ENCODE measurements at regions not wholly inside any gene's neighbourhood (a gene's known extent, or its start where the extent isn't known, plus 50 kb on each side); places are given as distances from the start of the nearest gene placed in this dataset.
"Not testable (repeated sequence)": the region's sequence is repeated elsewhere in the genome, so short reads cannot be mapped to it uniquely, and the experiment has no call there.

DNA sequence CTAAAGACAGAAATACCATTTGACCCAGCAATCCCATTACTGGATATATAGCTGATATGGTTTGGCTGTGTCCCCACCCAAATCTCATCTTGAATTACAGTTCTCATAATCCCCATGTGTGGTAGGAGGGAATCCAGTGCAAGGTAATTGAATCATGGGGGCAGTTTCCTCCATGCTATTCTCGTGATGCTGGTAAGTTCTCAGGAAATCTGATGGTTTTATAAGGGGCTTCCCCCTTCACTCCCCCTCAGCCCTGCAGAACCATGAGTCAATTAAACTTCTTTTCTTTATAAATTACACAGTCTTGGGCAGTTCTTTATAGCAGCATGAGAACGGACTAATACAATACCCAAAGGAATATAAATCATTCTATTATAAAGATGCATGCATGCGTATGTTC, 184.6 kb upstream of the NR3C1 start:
- TF ChIP-seq, protein P1, sequence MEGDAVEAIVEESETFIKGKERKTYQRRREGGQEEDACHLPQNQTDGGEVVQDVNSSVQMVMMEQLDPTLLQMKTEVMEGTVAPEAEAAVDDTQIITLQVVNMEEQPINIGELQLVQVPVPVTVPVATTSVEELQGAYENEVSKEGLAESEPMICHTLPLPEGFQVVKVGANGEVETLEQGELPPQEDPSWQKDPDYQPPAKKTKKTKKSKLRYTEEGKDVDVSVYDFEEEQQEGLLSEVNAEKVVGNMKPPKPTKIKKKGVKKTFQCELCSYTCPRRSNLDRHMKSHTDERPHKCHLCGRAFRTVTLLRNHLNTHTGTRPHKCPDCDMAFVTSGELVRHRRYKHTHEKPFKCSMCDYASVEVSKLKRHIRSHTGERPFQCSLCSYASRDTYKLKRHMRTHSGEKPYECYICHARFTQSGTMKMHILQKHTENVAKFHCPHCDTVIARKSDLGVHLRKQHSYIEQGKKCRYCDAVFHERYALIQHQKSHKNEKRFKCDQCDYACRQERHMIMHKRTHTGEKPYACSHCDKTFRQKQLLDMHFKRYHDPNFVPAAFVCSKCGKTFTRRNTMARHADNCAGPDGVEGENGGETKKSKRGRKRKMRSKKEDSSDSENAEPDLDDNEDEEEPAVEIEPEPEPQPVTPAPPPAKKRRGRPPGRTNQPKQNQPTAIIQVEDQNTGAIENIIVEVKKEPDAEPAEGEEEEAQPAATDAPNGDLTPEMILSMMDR (IDR thresholded peaks at IDR 0.05; ENCODE audit: low read depth, low read length, poor library complexity, severe bottlenecking) = not testable (repeated sequence)
- TF ChIP-seq EZH2phosphoT487 (IDR thresholded peaks at IDR 0.05; ENCODE audit: borderline replicate concordance, low read length) = not testable (repeated sequence)

All from DOHH2 (cell line).